Thymus (tissue), 11 donors: ENCODE measurements at regions not wholly inside any gene's neighbourhood (a gene's known extent, or its start where the extent isn't known, plus 50 kb on each side); places are given as distances from the start of the nearest gene placed in this dataset.

Source experiments
- DNase-seq, 9 donors: peaks; one replicate each; pipeline ENCODE4 v3.0.0-alpha.2; 2013; ENCODE audit warnings: low spot score in 9 of 9, low read depth in 6 of 9, missing footprints in 1 of 9
- H3K27ac ChIP-seq, 2 donors: one replicate each; pipeline ENCODE4 v1.5.1; 2013; ENCODE audit warnings: control low read depth in 1 of 2, low read depth in 1 of 2, low read length in 1 of 2, mild to moderate bottlenecking in 1 of 2, moderate library complexity in 1 of 2
- H3K27me3 ChIP-seq, 2 donors: one replicate each; pipeline ENCODE4 v1.5.1; 2013; ENCODE audit warnings: low read length in 1 of 2; ENCODE audit not compliant: control insufficient read depth in 2 of 2, insufficient read depth in 1 of 2
- H3K36me3 ChIP-seq, 2 donors: one replicate each; pipeline ENCODE4 v1.5.1; 2013; ENCODE audit warnings: low read length in 1 of 2, mild to moderate bottlenecking in 1 of 2, moderate library complexity in 1 of 2; ENCODE audit not compliant: control insufficient read depth in 2 of 2, insufficient read depth in 2 of 2
- H3K4me1 ChIP-seq, 2 donors: one replicate each; pipeline ENCODE4 v1.5.1; 2013; ENCODE audit warnings: low read length in 2 of 2; ENCODE audit not compliant: control insufficient read depth in 2 of 2, insufficient read depth in 2 of 2
- H3K4me3 ChIP-seq, 2 donors: one replicate each; pipeline ENCODE4 v1.5.1; 2013; ENCODE audit warnings: low read length in 2 of 2, control low read depth in 1 of 2, mild to moderate bottlenecking in 1 of 2
- H3K9me3 ChIP-seq, 2 donors: one replicate each; pipeline ENCODE4 v1.5.1; 2013; ENCODE audit warnings: low read length in 1 of 2, mild to moderate bottlenecking in 1 of 2; ENCODE audit not compliant: control insufficient read depth in 2 of 2, insufficient read depth in 1 of 2
- WGBS: extraction: QIAGEN DNeasy Blood & Tissue Kit; methylation state at CpG from one replicate; pipeline ENCODE4 v1.1.7; 2013; 5-methylcytosine and 5-hydroxymethylcytosine counted together
- donor health status: healthy.

DNA sequence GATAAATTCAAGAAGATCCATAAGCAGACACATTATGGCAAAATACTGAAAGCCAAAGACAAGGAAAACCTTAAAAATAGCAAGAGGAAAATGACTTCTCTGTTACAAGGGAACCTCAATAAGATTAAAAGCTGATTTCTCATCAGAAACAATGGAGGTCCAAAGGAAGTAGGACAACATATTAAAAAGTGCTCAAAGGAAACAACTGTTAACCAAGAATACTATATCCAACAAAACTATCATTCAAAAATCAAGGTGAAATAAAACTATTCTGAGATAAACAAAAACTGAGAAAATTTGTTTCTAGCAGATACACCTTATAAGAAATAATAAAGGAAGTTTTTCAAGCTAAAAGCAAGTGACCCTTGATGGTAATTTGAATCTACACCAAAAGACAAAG is 314.7 kb upstream of the ROPN1 start:
- Histone ChIP-seq H3K9me3 (no peaks in the 10 kb centered on the region), H3K27ac (no peak overlapping the region), H3K4me1 (no peaks in the 10 kb centered on the region), H3K36me3 (no peaks in the 10 kb centered on the region), H3K27me3 (no peaks in the 10 kb centered on the region), H3K4me3 (no peak overlapping the region)
- no peak for DNase-seq

DNA sequence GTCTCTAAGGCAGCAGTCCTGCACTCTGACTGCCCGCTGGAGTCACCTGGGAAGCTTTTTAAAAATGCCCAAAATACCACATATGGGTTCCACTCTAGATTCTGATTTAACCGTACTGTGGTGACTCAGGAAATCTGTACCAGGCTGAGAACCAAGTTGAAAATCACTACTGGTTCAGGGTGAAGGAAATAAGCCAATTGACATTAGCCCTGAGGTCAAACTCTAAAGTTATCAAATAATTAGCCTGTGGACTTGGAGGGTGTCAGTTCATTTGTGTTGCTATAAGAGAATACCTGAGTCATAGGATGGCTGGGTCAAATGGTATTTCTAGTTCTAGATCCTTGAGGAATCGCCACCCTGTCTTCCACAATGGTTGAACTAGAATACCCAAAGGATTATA is 321.7 kb upstream of the ROPN1 start:
- H3K36me3 ChIP-seq: no peaks in the 10 kb centered on the region
- WGBS: 95% methylated on average over 3 of the region's 3 CpGs
- no peak for DNase-seq
- no peaks in the 10 kb centered on the region for H3K27me3 ChIP-seq
- H3K9me3 ChIP-seq: no peaks in the 10 kb centered on the region
- no peak overlapping the region for H3K4me3 ChIP-seq
- H3K27ac ChIP-seq: no peak overlapping the region
- H3K4me1 ChIP-seq: no peaks in the 10 kb centered on the region

DNA sequence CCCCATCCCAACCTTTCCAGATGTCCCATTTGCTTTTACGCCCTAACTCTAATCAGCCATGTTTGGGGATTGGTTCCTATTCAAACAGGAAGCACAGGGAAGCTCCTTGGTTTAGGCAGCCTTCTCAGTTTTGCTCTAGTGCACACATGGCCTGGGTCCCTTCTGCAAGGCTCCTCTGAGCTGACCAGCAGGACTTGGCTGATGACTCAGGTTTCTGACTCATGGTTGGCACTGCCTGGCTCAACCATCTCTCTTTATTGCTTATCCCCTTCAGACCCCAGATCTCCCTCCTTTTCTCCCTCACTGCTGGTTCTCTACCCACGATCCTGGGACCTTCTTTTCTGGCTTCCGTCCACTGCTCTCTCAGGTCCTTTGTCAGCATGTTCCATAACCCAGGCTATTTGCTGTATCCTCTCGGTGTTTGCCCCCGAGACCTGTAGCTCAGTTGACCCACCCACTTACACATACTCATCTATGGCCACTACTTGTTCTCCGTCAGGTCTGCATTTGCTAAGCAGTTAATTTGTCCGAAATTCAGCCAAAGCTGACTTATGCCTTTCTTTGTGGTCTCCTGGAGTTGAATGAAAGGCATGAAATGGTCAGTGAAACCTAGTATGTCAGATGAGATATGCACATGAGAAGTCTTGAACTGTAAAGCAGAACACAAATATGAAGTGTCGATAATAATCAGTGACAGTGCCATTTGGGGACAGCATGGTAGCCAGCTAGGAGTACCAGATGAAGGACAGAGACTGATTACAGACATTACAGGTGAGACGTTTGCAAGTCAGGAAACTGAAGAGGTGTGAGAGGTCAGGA is 323.5 kb upstream of the ROPN1 start:
- H3K27me3 ChIP-seq: no peaks in the 10 kb centered on the region
- H3K4me3 ChIP-seq: no peak overlapping the region
- H3K9me3 ChIP-seq: no peaks in the 10 kb centered on the region
- no peaks in the 10 kb centered on the region for H3K4me1 ChIP-seq
- WGBS: 72% methylated on average over 9 of the region's 9 CpGs
- no peak for DNase-seq
- H3K36me3 ChIP-seq: no peaks in the 10 kb centered on the region
- no peak overlapping the region for H3K27ac ChIP-seq

DNA sequence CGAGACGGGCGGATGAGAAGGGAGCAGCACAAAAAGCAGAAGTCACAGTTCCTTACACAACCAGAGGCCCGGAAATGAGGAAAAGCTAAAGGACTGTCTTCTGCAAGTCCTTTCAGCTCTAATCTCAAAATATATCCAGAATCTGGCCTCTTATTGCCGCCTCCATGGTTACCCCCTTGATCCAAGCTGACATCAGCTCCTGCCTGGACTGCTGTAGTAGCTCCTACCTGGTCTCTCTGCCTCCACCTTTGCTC is 324.0 kb upstream of the ROPN1 start:
- WGBS: 18% methylated on average over 5 of the region's 5 CpGs
- Histone ChIP-seq H3K4me1 (no peaks in the 10 kb centered on the region), H3K36me3 (no peaks in the 10 kb centered on the region), H3K4me3 (no peak overlapping the region), H3K27ac (no peak overlapping the region), H3K27me3 (no peaks in the 10 kb centered on the region), H3K9me3 (no peaks in the 10 kb centered on the region)
- DNase-seq: no peak

DNA sequence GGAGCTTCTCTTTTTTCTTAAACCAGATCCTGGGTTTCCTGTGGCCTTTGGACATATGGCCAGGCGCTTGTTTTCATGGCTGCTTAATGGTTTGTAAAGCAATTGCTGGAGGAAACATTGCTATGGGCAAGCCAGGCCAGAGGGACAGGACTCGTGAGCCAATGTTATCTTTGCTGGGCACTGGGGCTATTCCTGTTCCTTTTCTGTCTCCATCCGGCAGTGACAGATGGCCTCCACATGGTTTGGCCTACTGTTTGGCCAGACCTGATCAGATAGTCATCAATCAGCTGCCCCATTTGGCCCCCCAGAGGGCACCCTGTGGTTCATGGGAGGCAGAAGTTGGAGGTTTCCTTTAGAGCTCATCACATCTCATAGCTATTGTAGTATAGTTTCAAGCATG is 326.1 kb upstream of the ROPN1 start:
- no peak for DNase-seq
- H3K36me3 ChIP-seq: no peaks in the 10 kb centered on the region
- H3K27ac ChIP-seq: no peak overlapping the region
- no peaks in the 10 kb centered on the region for H3K4me1 ChIP-seq
- H3K27me3 ChIP-seq: no peaks in the 10 kb centered on the region
- H3K9me3 ChIP-seq: no peaks in the 10 kb centered on the region
- H3K4me3 ChIP-seq: no peak overlapping the region
- WGBS: 95% methylated on average over 3 of the region's 3 CpGs

DNA sequence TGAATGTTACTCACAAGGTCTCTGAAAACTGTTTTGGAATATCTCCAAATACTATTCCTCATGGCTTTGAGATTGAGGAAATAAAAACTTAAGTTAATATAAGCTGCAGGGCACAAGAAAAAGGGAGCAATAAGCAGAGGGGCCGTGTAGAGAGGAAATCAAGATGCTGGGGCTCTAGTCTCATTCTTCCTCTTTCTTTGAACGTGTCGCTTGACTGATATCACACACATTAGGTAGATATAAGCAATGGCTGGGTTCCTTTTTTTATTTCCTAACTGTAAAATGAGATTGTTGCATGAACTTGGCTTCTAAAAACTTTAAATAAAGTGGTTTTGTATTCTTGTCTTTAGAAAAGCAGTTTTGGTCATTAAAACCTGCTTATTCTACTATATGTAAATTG is 326.7 kb upstream of the ROPN1 start:
- Histone ChIP-seq H3K27ac (no peak overlapping the region), H3K4me3 (no peak overlapping the region), H3K4me1 (no peaks in the 10 kb centered on the region), H3K36me3 (no peaks in the 10 kb centered on the region), H3K9me3 (no peaks in the 10 kb centered on the region), H3K27me3 (no peaks in the 10 kb centered on the region)
- WGBS: 12% methylated on average over 3 of the region's 3 CpGs
- no peak for DNase-seq

DNA sequence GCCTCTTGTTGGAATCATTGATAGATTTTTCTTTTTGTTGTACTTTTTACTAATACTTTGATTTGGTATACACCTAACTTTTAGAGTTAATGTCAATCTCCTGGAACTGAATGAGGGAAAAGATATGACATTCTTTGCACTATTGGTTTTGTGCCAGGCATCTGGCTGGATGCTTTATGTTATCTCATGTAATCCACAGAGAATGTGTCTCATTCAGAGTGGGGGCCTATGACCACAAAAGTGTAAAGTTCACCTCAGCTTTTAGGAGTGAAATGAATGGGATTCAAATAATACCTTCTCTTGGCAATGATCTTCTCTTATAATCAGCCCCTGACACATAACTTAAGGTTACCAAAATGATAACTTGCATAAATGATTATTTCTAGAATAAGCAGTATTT is 329.1 kb upstream of the ROPN1 start:
- no peak for DNase-seq
- Histone ChIP-seq H3K27ac (no peak overlapping the region), H3K4me1 (no peaks in the 10 kb centered on the region), H3K27me3 (no peaks in the 10 kb centered on the region), H3K9me3 (no peaks in the 10 kb centered on the region), H3K36me3 (no peaks in the 10 kb centered on the region), H3K4me3 (no peak overlapping the region)

DNA sequence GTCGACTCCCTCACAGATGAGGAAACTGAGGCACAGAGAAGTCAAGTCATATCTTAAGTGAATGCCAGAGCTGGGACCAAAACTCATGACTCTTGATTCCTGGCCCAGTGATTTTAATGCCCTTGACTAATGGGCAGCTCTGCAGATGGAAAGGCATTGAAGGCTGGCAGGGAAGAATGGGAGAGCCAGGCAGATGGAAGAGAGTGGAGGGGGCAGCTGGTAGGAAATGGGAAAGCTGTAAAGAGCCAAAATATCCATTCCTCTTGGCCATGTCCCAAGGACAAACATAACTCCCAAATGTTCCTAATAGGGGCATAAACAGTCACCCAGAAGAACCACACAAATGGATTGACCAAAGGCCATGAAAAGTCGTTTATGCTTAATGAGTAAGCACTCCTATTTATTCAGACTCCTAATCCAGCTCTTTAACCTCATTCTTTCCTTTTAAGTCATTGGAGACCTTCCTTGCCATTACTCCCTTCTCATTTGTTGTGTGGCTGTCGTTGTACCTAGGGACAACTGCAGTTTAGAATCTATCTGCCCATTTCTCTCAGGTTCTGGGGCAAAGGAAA is 330.5 kb upstream of the ROPN1 start:
- no peak for DNase-seq
- 90% methylated on average over 3 of the region's 3 CpGs for WGBS
- Histone ChIP-seq H3K4me1 (no peaks in the 10 kb centered on the region), H3K27ac (no peak overlapping the region), H3K36me3 (no peaks in the 10 kb centered on the region), H3K27me3 (no peaks in the 10 kb centered on the region), H3K9me3 (no peaks in the 10 kb centered on the region), H3K4me3 (no peak overlapping the region)

DNA sequence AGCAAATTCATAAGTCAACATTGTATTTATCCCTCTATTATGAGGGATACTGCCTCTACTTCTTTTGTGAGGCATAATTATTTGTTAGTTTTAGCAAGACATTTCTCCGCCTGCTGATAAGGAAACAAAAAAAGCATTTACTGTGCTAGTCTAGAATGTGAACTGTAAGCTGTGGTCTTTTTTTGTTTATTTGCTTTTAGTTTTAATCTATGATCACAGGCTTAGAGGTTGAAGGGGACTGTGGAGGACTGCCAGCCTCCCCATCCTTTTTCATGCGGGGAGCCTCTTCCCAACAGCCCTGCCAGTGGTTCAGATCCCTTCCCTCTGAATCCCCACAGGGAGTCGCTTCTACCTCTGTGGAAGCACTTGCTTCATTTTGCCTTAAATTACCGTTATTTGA is 331.0 kb upstream of the ROPN1 start:
- Histone ChIP-seq H3K36me3 (no peaks in the 10 kb centered on the region), H3K9me3 (no peaks in the 10 kb centered on the region), H3K27ac (no peak overlapping the region), H3K27me3 (no peaks in the 10 kb centered on the region), H3K4me3 (no peak overlapping the region), H3K4me1 (no peaks in the 10 kb centered on the region)
- no peak for DNase-seq
- 95% methylated on average over 4 of the region's 4 CpGs for WGBS
